HG03066 (cell line): ENCODE measurements at regions not wholly inside any gene's neighbourhood (a gene's known extent, or its start where the extent isn't known, plus 50 kb on each side); places are given as distances from the start of the nearest gene placed in this dataset.

Source experiments
- ATAC-seq: cut with Tn5 transposase; IDR thresholded peaks from one replicate; pipeline ENCODE4 v1.9.1; 2021; ENCODE audit warnings: low read depth; ENCODE audit not compliant: unreplicated experiment

- no peak for ATAC-seq
Observed at GRCh38 chr6:88558981-88559380, 392.8 kb upstream of the CNR1 start.

GRCh38 chr6:88556663-88557062 is 390.5 kb upstream of the CNR1 start:
- no peak for ATAC-seq

GRCh38 chr6:88548891-88549505 is 382.9 kb upstream of the CNR1 start:
- ATAC-seq = no peak

GRCh38 chr6:88547768-88548167 is 381.6 kb upstream of the CNR1 start:
- ATAC-seq = no peak

- ATAC-seq = no peak
Observed at GRCh38 chr6:88545991-88546390, 379.8 kb upstream of the CNR1 start.

- ATAC-seq = no peak
Observed at GRCh38 chr6:88544986-88545612, 379.0 kb upstream of the CNR1 start.

- ATAC-seq = no peak
Observed at GRCh38 chr6:88539295-88539764, 373.2 kb upstream of the CNR1 start.

- no peak for ATAC-seq
Observed at GRCh38 chr6:88538840-88539239, 372.7 kb upstream of the CNR1 start.

- no peak for ATAC-seq
Observed at GRCh38 chr6:88538130-88538706, 372.1 kb upstream of the CNR1 start.

- ATAC-seq = no peak
Observed at GRCh38 chr6:88536071-88536625, 370.0 kb upstream of the CNR1 start.

- ATAC-seq = no peak
Observed at GRCh38 chr6:88535306-88535705, 369.2 kb upstream of the CNR1 start.

- no peak for ATAC-seq
Observed at GRCh38 chr6:88532241-88532860, 366.2 kb upstream of the CNR1 start.

GRCh38 chr6:88529726-88530125 is 363.6 kb upstream of the CNR1 start:
- no peak for ATAC-seq

- ATAC-seq = no peak
Observed at GRCh38 chr6:88520445-88520844, 354.3 kb upstream of the CNR1 start.

- ATAC-seq = no peak
Observed at GRCh38 chr6:88520017-88520338, 353.8 kb upstream of the CNR1 start.

GRCh38 chr6:88519301-88520016 is 353.3 kb upstream of the CNR1 start:
- ATAC-seq = no peak

- no peak for ATAC-seq
Observed at GRCh38 chr6:88517737-88518136, 351.6 kb upstream of the CNR1 start.

- no peak for ATAC-seq
Observed at GRCh38 chr6:88513920-88514319, 347.8 kb upstream of the CNR1 start.

GRCh38 chr6:88513471-88513870 is 347.3 kb upstream of the CNR1 start:
- ATAC-seq = no peak

- no peak for ATAC-seq
Observed at GRCh38 chr6:88512951-88513350, 346.8 kb upstream of the CNR1 start.

- no peak for ATAC-seq
Observed at GRCh38 chr6:88502391-88502790, 336.2 kb upstream of the CNR1 start.
